SU-DHL-6 (cell line): ENCODE measurements at regions not wholly inside any gene's neighbourhood (a gene's known extent, or its start where the extent isn't known, plus 50 kb on each side); places are given as distances from the start of the nearest gene placed in this dataset.

Experiments
- EZH2phosphoT487 ChIP-seq: fragments of 200-600 bp; sonication (generic), shearing (Covaris generic); conservative IDR thresholded peaks from 2 replicates; pipeline ENCODE4 v1.6.1; 2018; ENCODE audit warnings: mild to moderate bottlenecking, antibody characterized with exemption, low read length, moderate library complexity, mixed read lengths
- TF ChIP-seq, protein P1 (sequence below): fragments of 200-600 bp; sonication (generic); IDR thresholded peaks from one replicate; pipeline ENCODE4 v1.5.1; 2017; ENCODE audit warnings: antibody characterized with exemption, mild to moderate bottlenecking, low read length, moderate library complexity; ENCODE audit not compliant: insufficient read depth, poor library complexity, severe bottlenecking

DNA sequence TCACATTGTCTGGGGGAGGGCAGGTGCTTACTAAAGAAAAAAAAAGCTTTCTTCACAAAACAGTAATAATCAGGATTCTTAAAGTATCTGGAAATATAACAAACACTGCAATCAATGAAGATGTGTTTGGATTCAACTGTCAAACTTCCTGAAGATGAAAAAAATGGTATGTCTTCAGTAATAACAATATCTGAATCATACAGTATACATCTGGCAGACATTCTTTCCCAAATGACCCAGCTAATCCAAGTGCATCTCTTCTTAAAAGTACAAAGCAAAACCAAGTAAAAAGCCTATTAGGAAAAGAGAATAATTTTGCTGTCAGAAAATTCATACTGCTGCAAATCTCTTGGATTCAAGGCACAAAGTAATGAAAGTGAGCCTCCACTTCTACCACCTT lies 145.0 kb upstream of the MCTP2 start:
- TF ChIP-seq, protein P1, sequence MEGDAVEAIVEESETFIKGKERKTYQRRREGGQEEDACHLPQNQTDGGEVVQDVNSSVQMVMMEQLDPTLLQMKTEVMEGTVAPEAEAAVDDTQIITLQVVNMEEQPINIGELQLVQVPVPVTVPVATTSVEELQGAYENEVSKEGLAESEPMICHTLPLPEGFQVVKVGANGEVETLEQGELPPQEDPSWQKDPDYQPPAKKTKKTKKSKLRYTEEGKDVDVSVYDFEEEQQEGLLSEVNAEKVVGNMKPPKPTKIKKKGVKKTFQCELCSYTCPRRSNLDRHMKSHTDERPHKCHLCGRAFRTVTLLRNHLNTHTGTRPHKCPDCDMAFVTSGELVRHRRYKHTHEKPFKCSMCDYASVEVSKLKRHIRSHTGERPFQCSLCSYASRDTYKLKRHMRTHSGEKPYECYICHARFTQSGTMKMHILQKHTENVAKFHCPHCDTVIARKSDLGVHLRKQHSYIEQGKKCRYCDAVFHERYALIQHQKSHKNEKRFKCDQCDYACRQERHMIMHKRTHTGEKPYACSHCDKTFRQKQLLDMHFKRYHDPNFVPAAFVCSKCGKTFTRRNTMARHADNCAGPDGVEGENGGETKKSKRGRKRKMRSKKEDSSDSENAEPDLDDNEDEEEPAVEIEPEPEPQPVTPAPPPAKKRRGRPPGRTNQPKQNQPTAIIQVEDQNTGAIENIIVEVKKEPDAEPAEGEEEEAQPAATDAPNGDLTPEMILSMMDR: no peak
- TF ChIP-seq EZH2phosphoT487: no peak
